Spleen (tissue), 11 donors: ENCODE measurements at regions not wholly inside any gene's neighbourhood (a gene's known extent, or its start where the extent isn't known, plus 50 kb on each side); places are given as distances from the start of the nearest gene placed in this dataset.

ENCODE experiments used
- DNase-seq: peaks from one replicate; pipeline ENCODE4 v3.0.0-alpha.2; 2020
- H3K27ac ChIP-seq, 8 donors: fragments of 200-600 bp; sonication (generic) in 7 of 8; 1 replicate in 4 of 8; 2 replicates in 4 of 8; pipeline versions ENCODE4 v1.5.0 to v1.8.0; 2016 to 2021; ENCODE audit warnings: inconsistent platforms in 4 of 8, mild to moderate bottlenecking in 4 of 8, moderate library complexity in 1 of 8
- H3K27me3 ChIP-seq, 7 donors: fragments of 200-600 bp; sonication (generic) in 6 of 7; replicated peaks in 1 of 7; 1 replicate in 4 of 7; 2 replicates in 3 of 7; pipeline versions ENCODE4 v1.5.0 to v1.8.0; 2016 to 2021; ENCODE audit warnings: inconsistent platforms in 3 of 7, mild to moderate bottlenecking in 1 of 7
- H3K36me3 ChIP-seq, 6 donors: fragments of 200-600 bp; sonication (generic) in 5 of 6; 1 replicate in 4 of 6; 2 replicates in 2 of 6; pipeline versions ENCODE4 v1.5.0 to v1.8.0; 2016 to 2021; ENCODE audit warnings: inconsistent platforms in 2 of 6
- H3K4me1 ChIP-seq, 6 donors: fragments of 200-600 bp; sonication (generic) in 5 of 6; 1 replicate in 3 of 6; 2 replicates in 3 of 6; pipeline versions ENCODE4 v1.5.0 to v1.8.0; 2016 to 2021; ENCODE audit warnings: inconsistent platforms in 3 of 6
- H3K4me3 ChIP-seq, 8 donors: fragments of 200-600 bp; sonication (generic) in 7 of 8; 1 replicate in 4 of 8; 2 replicates in 4 of 8; pipeline versions ENCODE4 v1.5.0 to v1.8.0; 2016 to 2021; ENCODE audit warnings: inconsistent platforms in 4 of 8, mild to moderate bottlenecking in 4 of 8, moderate library complexity in 2 of 8
- H3K9me3 ChIP-seq, 8 donors: fragments of 200-600 bp; sonication (generic) in 7 of 8; 1 replicate in 4 of 8; 2 replicates in 4 of 8; pipeline versions ENCODE4 v1.5.0 to v1.8.0; 2016 to 2021; ENCODE audit warnings: inconsistent platforms in 4 of 8
- POLR2A ChIP-seq, 3 donors: fragments of 450-650 bp; IDR thresholded peaks; one replicate each; pipeline ENCODE4 v1.5.1; 2017; ENCODE audit warnings: antibody characterized with exemption in 3 of 3, mild to moderate bottlenecking in 1 of 3
- POLR2AphosphoS5 ChIP-seq, 3 donors: sonication (generic); formaldehyde crosslinking; IDR thresholded peaks; one replicate each; pipeline ENCODE4 v1.5.1; 2017; ENCODE audit warnings: antibody characterized with exemption in 3 of 3
- WGBS, 5 donors: extraction: QIAGEN DNeasy Blood & Tissue Kit in 3 of 5; methylation state at CpG; one replicate each; pipeline versions ENCODE4 v1.1.5 to v1.1.7; 2013 to 2018; 5-methylcytosine and 5-hydroxymethylcytosine counted together
- intact Hi-C: fragments of 100-400 bp; cut with DNase I; formaldehyde crosslinking; loops from one replicate; pipeline ENCODE4 v1.15.0; 2023; ENCODE audit warnings: low total_unique reads
- TF ChIP-seq, protein P1 (sequence below), 11 experiments: fragments of 200-600 bp in 7 of 11; fragments of 450-650 bp in 4 of 11; sonication (generic) in 4 of 11; IDR thresholded peaks in 8 of 11; conservative IDR thresholded peaks in 3 of 11; 1 replicate in 7 of 11; 2 replicates in 4 of 11; pipeline versions ENCODE4 v1.4.0 to v1.8.0; 2016 to 2021; ENCODE audit warnings: antibody characterized with exemption in 11 of 11, inconsistent platforms in 4 of 11, mild to moderate bottlenecking in 1 of 11
- donor health status: healthy with polysubstance abuse.
- donor health status: DM: no; HTN: no; CAD: no; lungs with moderate emphysema.
- donor health status: DM: no; HTN: no; CAD: no.
- donor health status: Bipolar disorder and iron deficiency.
- donor health status: healthy.
- donor health status: DM: no; HTN: no; CAD: no.
- donor health status: DM: yes; HTN: yes; CAD: no.

- no peak overlapping the region for H3K27ac ChIP-seq
- H3K36me3 ChIP-seq, result no peaks in the 10 kb centered on the region
- WGBS, 5 donors, result 85 to 93% (median 90%) methylated on average over 3 of the region's 3 CpGs
- intact Hi-C loops, result no loop called here
- H3K4me3 ChIP-seq, result no peak overlapping the region
- H3K9me3 ChIP-seq, result peaks cover 0 to 19% (median 12%) of the 10 kb centered on the region in 8 donors
- H3K4me1 ChIP-seq, result peaks cover 0 to 5% (median 0%) of the 10 kb centered on the region in 6 donors
- H3K27me3 ChIP-seq, result peaks cover 0 to 12% (median 0%) of the 10 kb centered on the region in 7 donors
- no peak for DNase-seq
- TF ChIP-seq POLR2A (IDR thresholded peaks at IDR 0.05) (no peak), POLR2AphosphoS5 (IDR thresholded peaks at IDR 0.05) (no peak)
- TF ChIP-seq, protein P1, sequence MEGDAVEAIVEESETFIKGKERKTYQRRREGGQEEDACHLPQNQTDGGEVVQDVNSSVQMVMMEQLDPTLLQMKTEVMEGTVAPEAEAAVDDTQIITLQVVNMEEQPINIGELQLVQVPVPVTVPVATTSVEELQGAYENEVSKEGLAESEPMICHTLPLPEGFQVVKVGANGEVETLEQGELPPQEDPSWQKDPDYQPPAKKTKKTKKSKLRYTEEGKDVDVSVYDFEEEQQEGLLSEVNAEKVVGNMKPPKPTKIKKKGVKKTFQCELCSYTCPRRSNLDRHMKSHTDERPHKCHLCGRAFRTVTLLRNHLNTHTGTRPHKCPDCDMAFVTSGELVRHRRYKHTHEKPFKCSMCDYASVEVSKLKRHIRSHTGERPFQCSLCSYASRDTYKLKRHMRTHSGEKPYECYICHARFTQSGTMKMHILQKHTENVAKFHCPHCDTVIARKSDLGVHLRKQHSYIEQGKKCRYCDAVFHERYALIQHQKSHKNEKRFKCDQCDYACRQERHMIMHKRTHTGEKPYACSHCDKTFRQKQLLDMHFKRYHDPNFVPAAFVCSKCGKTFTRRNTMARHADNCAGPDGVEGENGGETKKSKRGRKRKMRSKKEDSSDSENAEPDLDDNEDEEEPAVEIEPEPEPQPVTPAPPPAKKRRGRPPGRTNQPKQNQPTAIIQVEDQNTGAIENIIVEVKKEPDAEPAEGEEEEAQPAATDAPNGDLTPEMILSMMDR (IDR thresholded peaks at IDR 0.05 in 8 of 11, conservative IDR thresholded peaks at IDR 0.05 in 3 of 11), result no peak
Measured at GRCh38 chr2:152242787-152243472, 67.4 kb upstream of the STAM2 start.

DNA sequence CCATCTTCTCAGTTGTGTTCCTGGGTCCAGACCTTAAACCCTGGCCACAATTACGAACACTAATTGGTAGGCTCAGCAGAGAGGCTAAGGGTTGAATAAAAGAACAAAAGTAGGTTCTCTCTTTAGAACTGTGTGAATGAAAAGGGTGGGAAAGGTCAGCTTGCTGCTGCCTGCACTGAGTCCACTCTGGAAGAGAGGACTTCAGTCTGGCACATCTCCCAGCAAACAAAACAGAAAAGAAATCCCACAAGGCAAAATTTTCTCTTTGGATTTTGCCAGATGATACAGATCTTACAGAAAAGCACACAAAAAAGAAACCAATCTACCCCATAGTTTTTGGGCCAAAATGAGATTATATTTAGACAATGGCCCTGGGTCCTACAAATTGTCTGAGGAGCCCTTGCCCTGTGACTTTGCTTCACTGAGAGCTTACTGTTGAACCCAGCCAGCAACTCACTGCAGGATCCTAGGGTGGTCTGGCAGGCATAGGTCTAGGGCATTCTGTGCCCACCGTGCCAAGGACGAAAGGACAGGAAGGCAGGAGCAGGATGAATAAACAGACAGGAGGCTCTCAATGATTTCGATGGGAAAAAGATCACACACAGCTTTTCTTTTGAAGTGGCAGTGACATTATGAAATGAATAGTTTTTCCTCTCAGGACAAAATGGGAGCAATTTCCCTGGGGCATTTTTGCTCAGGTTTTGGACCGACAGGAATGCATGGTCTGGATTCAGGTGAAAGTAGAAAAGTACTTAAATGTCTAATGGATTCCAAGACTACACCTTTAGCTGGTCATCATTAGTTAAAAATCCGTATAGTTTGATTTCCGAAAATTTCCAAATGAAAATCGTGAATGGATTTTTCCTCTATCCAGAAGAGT lies 68.4 kb upstream of the STAM2 start:
- Histone ChIP-seq H3K4me3 (no peak overlapping the region), H3K36me3 (no peaks in the 10 kb centered on the region), H3K9me3 (peaks cover 0 to 19% (median 12%) of the 10 kb centered on the region in 8 donors), H3K4me1 (peaks cover 0 to 5% (median 0%) of the 10 kb centered on the region in 6 donors), H3K27me3 (peaks cover 0 to 15% (median 0%) of the 10 kb centered on the region in 7 donors), H3K27ac (no peak overlapping the region)
- DNase-seq, result no peak
- intact Hi-C loops, result no loop called here
- 75 to 89% (median 80%) methylated on average over 8 of the region's 8 CpGs for WGBS, 5 donors
- TF ChIP-seq POLR2AphosphoS5 (IDR thresholded peaks at IDR 0.05) (no peak), POLR2A (IDR thresholded peaks at IDR 0.05) (no peak)
- TF ChIP-seq, protein P1 (IDR thresholded peaks at IDR 0.05 in 8 of 11, conservative IDR thresholded peaks at IDR 0.05 in 3 of 11), result no peak

GRCh38 chr2:152245653-152246052 lies 70.1 kb upstream of the STAM2 start:
- intact Hi-C loops, result no loop called here
- Histone ChIP-seq H3K4me3 (no peak overlapping the region), H3K9me3 (peaks cover 0 to 6% (median 3%) of the 10 kb centered on the region in 8 donors), H3K36me3 (no peaks in the 10 kb centered on the region), H3K27ac (no peak overlapping the region), H3K27me3 (peaks cover 0 to 15% (median 0%) of the 10 kb centered on the region in 7 donors), H3K4me1 (peaks cover 0 to 5% (median 0%) of the 10 kb centered on the region in 6 donors)
- no peak for DNase-seq
- TF ChIP-seq POLR2A (IDR thresholded peaks at IDR 0.05), result no peak

DNA sequence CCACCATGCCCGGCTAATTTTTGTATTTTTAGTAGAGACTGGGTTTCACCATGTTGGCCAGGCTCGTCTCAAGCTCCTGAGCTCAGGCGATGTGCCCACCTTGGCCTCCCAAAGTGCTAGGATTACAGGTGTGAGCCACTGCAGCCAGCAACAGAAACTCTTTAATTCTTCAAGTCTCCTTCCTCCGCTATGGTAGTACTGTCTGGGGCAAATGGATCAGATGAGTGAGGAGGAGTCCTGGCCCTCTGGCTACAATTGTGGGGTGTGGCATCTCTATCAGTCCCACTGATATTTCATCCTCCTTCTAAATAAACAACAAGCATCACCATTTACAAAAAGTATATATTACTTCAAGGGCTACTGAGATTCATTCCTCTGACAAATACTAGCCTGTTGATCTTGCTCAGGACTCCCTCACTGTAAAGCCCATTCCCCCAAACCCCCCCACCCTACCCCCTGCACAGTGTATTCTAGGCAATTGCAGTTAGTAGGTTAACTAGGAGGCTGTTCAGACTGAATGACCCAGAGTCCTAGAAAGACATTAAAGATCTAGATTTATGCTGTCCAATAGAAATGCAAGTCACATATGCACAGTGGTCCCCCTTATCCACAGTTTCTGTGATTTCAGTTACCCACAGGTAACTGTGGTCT lies 71.2 kb upstream of the STAM2 start:
- no peak for TF ChIP-seq POLR2A (IDR thresholded peaks at IDR 0.05)
- TF ChIP-seq, protein P1 (IDR thresholded peaks at IDR 0.05 in 8 of 11, conservative IDR thresholded peaks at IDR 0.05 in 3 of 11), result no peak
- no peak for TF ChIP-seq POLR2AphosphoS5 (IDR thresholded peaks at IDR 0.05)
- Histone ChIP-seq H3K36me3 (no peaks in the 10 kb centered on the region), H3K4me3 (no peak overlapping the region), H3K27ac (no peak overlapping the region), H3K4me1 (no peaks in the 10 kb centered on the region), H3K9me3 (no peaks in the 10 kb centered on the region), H3K27me3 (peaks cover 0 to 15% (median 0%) of the 10 kb centered on the region in 7 donors)
- no peak for DNase-seq
- intact Hi-C loops, result no loop called here
- 84 to 96% (median 93%) methylated on average over 4 of the region's 4 CpGs for WGBS, 5 donors
